ENCODE measurements at regions not wholly inside any gene's neighbourhood (a gene's known extent, or its start where the extent isn't known, plus 50 kb on each side); places are given as distances from the start of the nearest gene placed in this dataset.

DNA sequence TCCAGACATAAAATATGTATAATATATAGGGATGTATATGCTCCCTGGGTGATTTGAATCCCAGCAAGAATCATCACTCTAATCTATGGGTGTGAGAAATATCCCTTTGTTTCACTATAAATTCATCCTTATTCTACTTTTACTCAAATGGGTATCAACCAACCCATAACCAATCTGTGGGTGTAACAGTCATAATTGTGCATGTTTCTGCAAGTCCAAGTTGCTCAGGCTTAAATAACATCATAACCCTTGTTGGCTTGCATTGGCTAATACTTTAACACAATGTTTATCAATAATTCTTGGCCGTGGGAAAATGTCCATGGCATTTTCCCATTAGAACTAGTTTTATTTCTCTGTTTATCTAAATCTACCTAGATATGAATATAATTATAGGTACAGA is 530.5 kb upstream of the TLE4 start:
- no peak for ATAC-seq
- H3K27ac Mint-ChIP-seq, result no peak overlapping the region
- no peak for DNase-seq
- Histone ChIP-seq H3K27me3 (ENCODE audit: control insufficient read depth, insufficient read depth, low read length) (no peaks in the 10 kb centered on the region), H3K27ac (ENCODE audit: low read length) (no peak overlapping the region), H3K4me3 (ENCODE audit: low read length) (no peak overlapping the region), H3K4me1 (ENCODE audit: control insufficient read depth, insufficient read depth, low read length) (no peaks in the 10 kb centered on the region), H3K9me3 (ENCODE audit: control insufficient read depth, insufficient read depth, low read length) (no peaks in the 10 kb centered on the region), H3K36me3 (ENCODE audit: control insufficient read depth, insufficient read depth, low read length) (no peaks in the 10 kb centered on the region)
- TF ChIP-seq, protein P1, sequence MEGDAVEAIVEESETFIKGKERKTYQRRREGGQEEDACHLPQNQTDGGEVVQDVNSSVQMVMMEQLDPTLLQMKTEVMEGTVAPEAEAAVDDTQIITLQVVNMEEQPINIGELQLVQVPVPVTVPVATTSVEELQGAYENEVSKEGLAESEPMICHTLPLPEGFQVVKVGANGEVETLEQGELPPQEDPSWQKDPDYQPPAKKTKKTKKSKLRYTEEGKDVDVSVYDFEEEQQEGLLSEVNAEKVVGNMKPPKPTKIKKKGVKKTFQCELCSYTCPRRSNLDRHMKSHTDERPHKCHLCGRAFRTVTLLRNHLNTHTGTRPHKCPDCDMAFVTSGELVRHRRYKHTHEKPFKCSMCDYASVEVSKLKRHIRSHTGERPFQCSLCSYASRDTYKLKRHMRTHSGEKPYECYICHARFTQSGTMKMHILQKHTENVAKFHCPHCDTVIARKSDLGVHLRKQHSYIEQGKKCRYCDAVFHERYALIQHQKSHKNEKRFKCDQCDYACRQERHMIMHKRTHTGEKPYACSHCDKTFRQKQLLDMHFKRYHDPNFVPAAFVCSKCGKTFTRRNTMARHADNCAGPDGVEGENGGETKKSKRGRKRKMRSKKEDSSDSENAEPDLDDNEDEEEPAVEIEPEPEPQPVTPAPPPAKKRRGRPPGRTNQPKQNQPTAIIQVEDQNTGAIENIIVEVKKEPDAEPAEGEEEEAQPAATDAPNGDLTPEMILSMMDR (IDR thresholded peaks at IDR 0.05), result no peak
- no peaks in the 10 kb centered on the region for H3K36me3 Mint-ChIP-seq
- WGBS (ENCODE audit: insufficient coverage), result 100% methylated on average over 1 of the region's 1 CpG
- no peaks in the 10 kb centered on the region for H3K4me1 Mint-ChIP-seq
- H3K27me3 Mint-ChIP-seq (ENCODE audit: low read depth in 2 of 2), result no peaks in the 10 kb centered on the region
- H3K4me3 Mint-ChIP-seq, result no peak overlapping the region
- H3K9me3 Mint-ChIP-seq, result peaks cover 7 to 11% of the 10 kb centered on the region in 2 donors
- intact Hi-C loops (cut with micrococcal nuclease), result no loop called here

GRCh38 chr9:79043916-79044315 is 527.8 kb upstream of the TLE4 start:
- Histone ChIP-seq H3K27me3 (ENCODE audit: control insufficient read depth, insufficient read depth, low read length) (no peaks in the 10 kb centered on the region), H3K9me3 (ENCODE audit: control insufficient read depth, insufficient read depth, low read length) (no peaks in the 10 kb centered on the region), H3K4me1 (ENCODE audit: control insufficient read depth, insufficient read depth, low read length) (no peaks in the 10 kb centered on the region), H3K27ac (ENCODE audit: low read length) (no peak overlapping the region), H3K36me3 (ENCODE audit: control insufficient read depth, insufficient read depth, low read length) (no peaks in the 10 kb centered on the region), H3K4me3 (ENCODE audit: low read length) (no peak overlapping the region)
- Mint-ChIP-seq H3K27ac (no peak overlapping the region), H3K4me1 (no peaks in the 10 kb centered on the region), H3K9me3 (peaks cover 2 to 4% of the 10 kb centered on the region in 2 donors), H3K36me3 (no peaks in the 10 kb centered on the region), H3K4me3 (no peak overlapping the region), H3K27me3 (ENCODE audit: low read depth in 2 of 2) (no peaks in the 10 kb centered on the region)
- WGBS (ENCODE audit: insufficient coverage), result 83% methylated on average over 7 of the region's 7 CpGs
- DNase-seq, result no peak
- ATAC-seq, result no peak
- TF ChIP-seq, protein P1 (IDR thresholded peaks at IDR 0.05), result no peak
- intact Hi-C loops (cut with micrococcal nuclease), result no loop called here

GRCh38 chr9:79046401-79046800 is 525.4 kb upstream of the TLE4 start:
- no peak for ATAC-seq
- Histone ChIP-seq H3K9me3 (ENCODE audit: control insufficient read depth, insufficient read depth, low read length) (no peaks in the 10 kb centered on the region), H3K27ac (ENCODE audit: low read length) (no peak overlapping the region), H3K4me3 (ENCODE audit: low read length) (no peak overlapping the region), H3K27me3 (ENCODE audit: control insufficient read depth, insufficient read depth, low read length) (no peaks in the 10 kb centered on the region), H3K36me3 (ENCODE audit: control insufficient read depth, insufficient read depth, low read length) (no peaks in the 10 kb centered on the region), H3K4me1 (ENCODE audit: control insufficient read depth, insufficient read depth, low read length) (no peaks in the 10 kb centered on the region)
- H3K9me3 Mint-ChIP-seq, result peaks cover 2 to 4% of the 10 kb centered on the region in 2 donors
- no peaks in the 10 kb centered on the region for H3K36me3 Mint-ChIP-seq
- 89% methylated on average over 1 of the region's 2 CpGs for WGBS (ENCODE audit: insufficient coverage)
- TF ChIP-seq, protein P1 (IDR thresholded peaks at IDR 0.05), result no peak
- H3K4me3 Mint-ChIP-seq, result no peak overlapping the region
- H3K27me3 Mint-ChIP-seq (ENCODE audit: low read depth in 2 of 2), result no peaks in the 10 kb centered on the region
- DNase-seq, result no peak
- intact Hi-C loops (cut with micrococcal nuclease), result no loop called here
- H3K27ac Mint-ChIP-seq, result no peak overlapping the region
- no peaks in the 10 kb centered on the region for H3K4me1 Mint-ChIP-seq

- Mint-ChIP-seq H3K4me3 (no peak overlapping the region), H3K36me3 (no peaks in the 10 kb centered on the region), H3K27me3 (ENCODE audit: low read depth in 2 of 2) (no peaks in the 10 kb centered on the region), H3K9me3 (peaks cover 2 to 7% of the 10 kb centered on the region in 2 donors), H3K4me1 (no peaks in the 10 kb centered on the region), H3K27ac (no peak overlapping the region)
- WGBS (ENCODE audit: insufficient coverage), result 90% methylated on average over 5 of the region's 5 CpGs
- Histone ChIP-seq H3K4me1 (ENCODE audit: control insufficient read depth, insufficient read depth, low read length) (no peaks in the 10 kb centered on the region), H3K36me3 (ENCODE audit: control insufficient read depth, insufficient read depth, low read length) (no peaks in the 10 kb centered on the region), H3K27ac (ENCODE audit: low read length) (no peak overlapping the region), H3K27me3 (ENCODE audit: control insufficient read depth, insufficient read depth, low read length) (no peaks in the 10 kb centered on the region), H3K9me3 (ENCODE audit: control insufficient read depth, insufficient read depth, low read length) (no peaks in the 10 kb centered on the region), H3K4me3 (ENCODE audit: low read length) (no peak overlapping the region)
- intact Hi-C loops (cut with micrococcal nuclease), result no loop called here
- TF ChIP-seq, protein P1 (IDR thresholded peaks at IDR 0.05), result no peak
- DNase-seq (no peak), ATAC-seq (no peak)
Observed at GRCh38 chr9:79049371-79049770, 522.4 kb upstream of the TLE4 start.
